NCI-H2107 treated with DMSO at 0.1 percent for 48 hours (cell line): ENCODE measurements at regions not wholly inside any gene's neighbourhood (a gene's known extent, or its start where the extent isn't known, plus 50 kb on each side); places are given as distances from the start of the nearest gene placed in this dataset.

Source experiments
- DNase-seq: peaks from one replicate; lab custom pipeline; 2025; ENCODE audit not compliant: unreplicated experiment; lab: John Stamatoyannopoulos, UW

DNA sequence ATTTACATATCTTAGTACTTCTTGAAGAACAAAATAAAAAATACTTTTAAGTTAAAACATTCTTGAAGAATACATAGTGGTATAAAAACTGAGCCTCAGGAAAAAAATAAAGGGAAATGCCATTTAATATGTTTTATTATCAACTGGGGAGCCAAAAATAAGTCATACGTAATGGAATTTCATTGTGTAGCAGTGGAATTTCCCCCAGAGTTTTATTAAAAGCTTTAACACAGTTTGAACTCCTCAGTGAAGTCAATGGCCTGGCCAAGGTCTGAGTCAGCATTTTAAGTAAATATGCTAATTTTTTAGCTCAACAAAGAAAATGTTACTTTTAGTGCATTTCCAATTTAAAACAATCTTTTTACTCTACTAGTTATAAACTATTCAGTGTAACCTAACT lies 350.1 kb upstream of the ATP2B1 start:
- DNase-seq: no peak

DNA sequence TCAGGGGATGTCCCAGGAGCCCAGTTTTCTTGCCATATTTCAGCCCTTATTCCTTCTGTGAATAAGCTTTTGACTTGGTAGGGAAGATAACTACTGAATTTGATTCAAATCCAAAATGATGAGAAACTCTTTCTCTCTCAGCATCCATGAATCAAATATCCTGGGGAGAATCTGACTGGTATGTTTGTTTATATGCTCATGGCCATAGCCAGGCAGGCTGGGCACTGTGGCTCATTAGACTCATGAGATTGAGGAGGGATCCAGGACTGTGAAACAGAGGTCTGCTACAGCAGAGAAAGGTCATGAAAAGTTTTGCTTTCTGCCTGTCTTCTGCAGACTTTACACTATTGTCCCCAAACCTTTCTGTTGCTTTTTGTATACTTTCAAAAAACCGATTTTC lies 346.4 kb upstream of the ATP2B1 start:
- DNase-seq: no peak

DNA sequence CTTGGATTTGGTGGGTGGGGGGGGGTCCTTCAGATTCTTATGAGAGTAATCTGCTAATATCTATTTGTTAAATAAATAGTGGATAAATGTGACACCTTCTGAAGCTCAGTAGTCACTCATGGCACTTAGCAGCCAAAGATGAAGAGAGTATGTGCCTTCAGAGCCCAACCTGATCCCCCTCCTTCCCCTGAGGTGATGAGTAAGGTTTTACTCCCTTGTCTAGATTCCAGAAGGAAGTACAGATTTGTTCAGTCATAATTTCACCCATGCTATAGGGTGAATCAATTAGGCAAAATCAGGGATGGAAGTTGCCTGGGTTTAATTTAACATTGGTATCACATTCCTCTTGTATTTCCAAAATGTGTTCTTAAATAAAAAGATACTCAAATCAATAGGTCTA lies 340.3 kb upstream of the ATP2B1 start:
- no peak for DNase-seq

DNA sequence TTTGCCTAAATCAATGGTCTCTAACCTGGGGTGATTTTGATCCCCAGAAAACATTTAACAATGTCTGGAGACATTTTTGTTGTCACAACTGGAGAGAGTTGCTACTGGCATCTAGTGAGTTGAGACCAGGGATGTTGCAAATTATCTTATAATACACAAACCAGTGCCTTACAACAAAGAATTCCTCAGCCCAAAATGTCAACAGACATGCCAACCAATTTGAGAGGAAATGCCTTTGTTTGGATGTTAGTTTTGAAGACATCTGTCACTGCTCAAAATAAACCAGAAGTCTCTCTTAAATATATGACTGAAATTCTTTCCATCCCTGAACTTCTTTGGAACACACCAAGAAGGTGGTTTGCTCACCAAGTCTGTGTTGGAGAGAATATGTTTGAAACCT lies 336.9 kb upstream of the ATP2B1 start:
- DNase-seq: no peak

DNA sequence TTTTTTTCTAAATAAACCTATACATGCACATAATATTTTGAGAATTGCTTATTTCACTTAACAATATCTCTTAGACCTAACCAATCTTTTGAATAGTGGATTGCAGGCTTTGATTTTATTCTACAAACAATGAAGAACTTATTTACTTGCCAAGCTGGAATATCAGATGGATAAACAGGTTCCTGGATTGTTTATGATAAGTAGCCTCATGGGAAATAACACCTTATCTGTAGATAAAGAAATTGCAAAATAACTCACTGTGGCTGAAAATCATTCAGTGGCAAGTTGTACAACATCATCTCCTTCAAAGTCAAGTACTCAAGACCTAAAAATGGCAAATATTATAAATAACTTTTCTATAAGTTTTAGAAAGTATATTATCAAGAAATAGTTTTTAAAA lies 335.4 kb upstream of the ATP2B1 start:
- no peak for DNase-seq

DNA sequence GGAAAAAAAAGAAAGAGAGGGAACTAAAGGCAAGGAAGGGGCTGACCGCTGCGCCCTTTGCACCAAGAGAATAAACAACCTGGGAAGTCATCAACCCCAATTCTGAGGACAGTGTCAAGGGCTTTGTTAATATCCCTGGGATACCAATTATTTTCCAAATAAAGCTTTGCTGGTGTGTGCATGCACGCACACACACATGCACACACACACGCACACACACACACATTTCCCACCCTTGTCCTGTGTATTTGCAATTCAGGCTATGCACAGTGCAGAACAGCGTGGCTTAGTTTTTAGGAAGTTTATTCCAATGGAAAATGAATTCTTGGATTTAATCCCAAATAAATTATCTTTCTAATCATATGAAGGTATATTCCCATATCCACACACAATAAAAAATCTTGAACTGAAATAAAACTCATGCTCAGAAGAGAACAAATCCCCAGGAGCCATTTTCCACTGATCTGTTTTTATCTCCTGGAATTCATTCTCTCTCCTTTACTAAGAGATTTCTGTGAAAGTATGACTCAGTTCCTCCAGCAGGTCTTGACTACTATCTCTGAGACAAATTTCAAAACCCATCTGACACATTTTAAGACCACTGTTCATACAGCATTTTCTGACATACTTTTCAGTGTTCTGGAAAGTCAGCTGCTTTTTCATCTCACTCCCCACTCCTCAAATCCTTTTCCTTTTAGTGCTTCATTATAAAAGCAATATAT lies 334.4 kb upstream of the ATP2B1 start:
- DNase-seq: no peak

DNA sequence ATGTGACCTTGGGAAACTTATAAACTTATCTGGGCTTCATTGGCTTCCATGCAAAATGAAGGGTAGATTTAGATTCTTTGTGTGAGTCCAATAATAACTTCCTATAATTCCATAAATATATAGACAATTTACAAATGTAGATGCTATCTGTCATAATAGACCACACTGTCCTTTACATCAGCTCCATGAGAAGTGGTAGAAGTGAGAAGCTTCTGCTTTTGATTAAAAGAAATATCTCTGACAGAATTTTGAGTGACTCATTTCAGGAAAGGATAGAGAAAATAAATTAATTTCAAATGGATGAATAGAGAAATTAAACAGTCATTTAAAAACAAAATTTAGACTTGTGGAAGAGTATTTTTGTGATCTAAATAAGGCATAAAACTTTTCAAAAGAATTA lies 329.7 kb upstream of the ATP2B1 start:
- no peak for DNase-seq

DNA sequence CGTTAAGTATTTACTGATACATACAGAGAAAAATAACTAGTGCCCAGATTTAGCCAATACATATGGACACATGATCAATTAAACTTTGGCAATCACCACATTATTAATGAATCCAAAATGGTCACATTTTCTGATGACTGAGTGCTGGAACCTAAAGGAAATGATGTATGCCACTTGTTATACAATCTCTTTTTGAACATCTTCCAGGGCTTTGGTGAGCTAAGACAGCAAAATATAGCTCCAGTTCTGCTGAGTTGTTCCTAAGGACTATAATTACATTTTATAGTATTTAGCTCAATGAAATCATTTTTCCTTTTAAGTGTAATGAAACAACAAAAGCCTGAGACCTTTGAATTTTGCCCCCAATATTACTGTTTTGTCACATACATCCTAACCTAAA lies 329.1 kb upstream of the ATP2B1 start:
- DNase-seq: no peak

DNA sequence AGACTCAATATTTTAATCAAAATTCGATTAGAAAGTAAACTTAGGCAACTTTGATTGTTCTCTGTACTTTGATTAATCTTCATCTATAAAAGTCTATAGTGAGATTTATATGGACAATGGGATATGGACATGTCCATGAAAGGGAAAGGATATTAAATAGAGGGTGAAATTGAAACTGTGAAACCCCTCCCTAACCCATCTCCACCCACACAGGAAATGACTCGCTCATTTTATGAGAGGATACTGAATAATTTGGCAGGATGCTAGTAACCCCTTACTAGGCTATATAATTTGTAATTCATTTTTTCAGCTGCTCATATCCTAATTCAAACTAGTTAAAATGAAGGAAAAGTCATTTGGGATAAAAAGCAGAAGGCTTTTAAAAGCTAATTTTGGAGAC lies 328.0 kb upstream of the ATP2B1 start:
- DNase-seq: no peak

DNA sequence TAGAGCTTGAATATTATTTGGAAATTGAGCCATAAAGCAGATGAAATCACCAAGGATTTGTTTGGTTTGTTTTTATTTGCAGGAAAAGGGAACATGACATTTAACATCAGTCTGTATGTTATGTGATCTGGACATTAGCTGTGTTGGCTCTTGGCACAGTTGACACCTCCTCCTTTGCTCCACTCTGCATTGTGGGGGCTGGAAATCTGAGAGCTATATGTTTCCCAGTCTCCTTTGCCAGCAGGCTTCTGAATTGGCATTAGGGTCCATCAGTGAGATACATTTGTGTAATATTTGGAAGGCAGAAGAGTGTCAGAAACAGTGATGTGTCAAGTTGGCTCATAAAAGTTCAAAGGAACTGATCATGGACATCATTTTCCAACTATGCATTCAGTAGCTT lies 322.1 kb upstream of the ATP2B1 start:
- no peak for DNase-seq

DNA sequence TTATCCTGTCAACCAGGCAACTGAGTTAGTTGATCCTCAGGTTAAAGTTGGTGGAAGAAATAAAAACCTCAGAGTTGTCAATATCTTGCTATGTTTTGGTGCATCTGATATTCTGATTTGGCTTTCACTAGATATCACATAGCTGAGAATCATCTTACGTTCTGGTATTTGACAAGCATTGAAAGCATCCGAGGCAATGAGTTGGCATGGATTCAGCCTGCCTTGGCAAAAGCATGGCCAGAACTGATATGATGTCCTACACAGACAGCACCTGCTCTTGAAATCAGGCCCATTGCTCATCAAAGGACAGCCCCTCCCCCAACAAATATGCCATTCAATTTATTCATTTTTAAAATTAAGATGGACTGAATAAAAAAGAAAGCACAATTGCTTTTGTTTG lies 320.7 kb upstream of the ATP2B1 start:
- DNase-seq: no peak

DNA sequence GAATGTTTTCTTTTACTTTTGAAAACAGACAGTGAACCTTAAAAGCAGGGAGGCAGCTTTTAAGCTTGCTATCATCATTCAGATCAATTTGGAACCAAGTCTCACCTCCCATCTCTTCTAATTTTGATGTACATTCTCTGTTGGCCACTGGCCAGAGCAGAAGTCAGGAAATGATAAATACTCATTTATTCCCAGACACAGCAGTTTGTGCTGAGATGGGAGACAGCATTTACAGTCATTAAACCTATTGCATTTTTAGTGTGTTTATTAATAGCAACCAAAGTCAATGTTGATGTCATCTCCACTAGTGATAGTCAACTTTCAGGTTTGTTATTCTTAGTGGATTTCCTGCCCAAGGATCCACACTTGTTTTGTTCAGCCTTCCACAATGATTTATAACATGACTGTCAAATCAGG lies 320.0 kb upstream of the ATP2B1 start:
- DNase-seq: no peak

DNA sequence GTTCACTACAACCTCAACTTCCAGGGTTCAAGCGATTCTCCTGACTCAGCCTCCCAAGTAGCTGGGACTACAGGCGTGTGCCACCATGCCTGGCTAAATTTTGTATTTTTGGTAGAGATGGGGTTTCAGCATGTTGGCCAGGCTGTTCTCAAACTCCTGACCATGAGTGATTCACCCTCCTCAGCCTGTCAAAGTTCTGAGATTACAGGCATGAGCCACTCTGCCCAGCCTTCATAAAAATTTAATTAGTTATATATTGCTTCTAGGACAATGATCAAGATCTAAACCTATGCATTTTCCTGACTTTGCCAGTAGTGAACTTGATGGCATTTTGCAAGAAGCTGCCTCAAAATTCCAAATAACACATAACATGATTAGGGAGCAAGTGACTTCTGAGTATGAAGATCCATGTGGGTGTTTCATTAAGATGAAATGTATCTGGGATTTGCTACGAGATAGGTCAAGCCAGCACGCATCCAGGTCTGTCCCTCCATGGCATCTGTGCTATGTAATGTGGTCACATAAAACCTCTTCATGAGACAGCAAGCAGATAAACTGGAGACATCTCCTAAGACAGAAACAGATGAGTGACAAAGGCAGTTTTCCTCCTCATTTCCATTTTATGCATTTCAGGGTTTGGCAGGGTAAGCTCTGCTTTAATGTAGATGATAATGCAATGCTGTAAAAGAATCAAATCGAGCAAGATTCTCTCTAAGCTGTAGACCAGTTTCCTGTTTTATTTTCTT lies 319.4 kb upstream of the ATP2B1 start:
- DNase-seq: no peak

DNA sequence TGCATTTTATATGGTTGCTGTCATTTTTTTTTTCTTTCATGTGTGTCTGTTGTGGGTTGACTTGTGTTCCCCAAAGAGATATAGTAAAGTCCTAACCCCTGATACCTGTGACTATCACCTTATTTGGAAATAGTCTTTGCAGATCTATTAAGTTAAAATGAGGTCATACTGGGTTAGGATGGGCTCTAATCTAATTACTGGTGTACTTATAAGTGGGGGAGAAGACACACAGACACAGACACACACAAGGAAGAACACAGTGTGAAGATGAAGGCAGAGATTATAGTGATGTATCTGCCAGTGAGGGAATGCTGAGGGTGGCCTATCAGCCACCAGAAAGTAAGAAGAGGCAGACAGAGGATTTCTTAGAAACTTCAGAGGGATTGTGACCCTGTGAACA lies 318.4 kb upstream of the ATP2B1 start:
- no peak for DNase-seq

DNA sequence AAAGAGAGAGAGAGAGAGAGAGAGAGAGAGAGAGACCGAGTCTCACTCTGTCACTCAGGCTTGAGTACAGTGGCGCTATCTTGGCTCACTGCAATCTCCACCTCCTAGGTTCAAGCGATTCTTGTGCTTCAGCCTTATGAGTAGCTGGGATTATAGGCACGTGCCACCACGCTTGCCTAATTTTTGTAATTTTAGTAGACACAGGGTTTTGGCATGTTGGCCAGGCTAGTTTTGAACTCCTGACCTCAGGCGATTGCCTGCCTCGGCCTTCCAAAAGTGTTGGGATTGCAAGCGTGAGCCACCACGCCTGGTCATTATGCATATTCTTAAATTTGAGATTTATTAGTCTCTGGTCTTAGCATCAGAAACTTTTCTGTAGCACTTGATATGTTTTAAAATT lies 317.9 kb upstream of the ATP2B1 start:
- DNase-seq: no peak

DNA sequence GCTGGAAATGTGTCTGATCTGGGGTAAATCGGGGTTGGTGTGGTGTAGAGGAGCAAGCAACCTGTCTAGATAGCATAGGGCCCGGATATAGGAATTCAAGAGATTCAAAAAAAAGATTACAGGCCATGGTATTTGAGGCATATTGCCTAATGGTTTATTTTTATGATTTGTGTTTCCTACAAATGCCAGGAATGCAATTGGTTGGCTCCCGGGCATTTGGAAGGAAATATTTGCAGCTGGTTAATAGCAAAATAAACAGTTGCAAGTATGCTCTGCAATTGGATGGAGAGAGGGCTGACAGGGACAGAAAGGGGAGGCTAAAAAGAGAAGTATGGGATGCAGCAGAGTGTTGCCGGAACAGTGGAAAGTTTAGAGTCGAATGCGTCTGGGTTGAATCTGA lies 315.6 kb upstream of the ATP2B1 start:
- DNase-seq: no peak

DNA sequence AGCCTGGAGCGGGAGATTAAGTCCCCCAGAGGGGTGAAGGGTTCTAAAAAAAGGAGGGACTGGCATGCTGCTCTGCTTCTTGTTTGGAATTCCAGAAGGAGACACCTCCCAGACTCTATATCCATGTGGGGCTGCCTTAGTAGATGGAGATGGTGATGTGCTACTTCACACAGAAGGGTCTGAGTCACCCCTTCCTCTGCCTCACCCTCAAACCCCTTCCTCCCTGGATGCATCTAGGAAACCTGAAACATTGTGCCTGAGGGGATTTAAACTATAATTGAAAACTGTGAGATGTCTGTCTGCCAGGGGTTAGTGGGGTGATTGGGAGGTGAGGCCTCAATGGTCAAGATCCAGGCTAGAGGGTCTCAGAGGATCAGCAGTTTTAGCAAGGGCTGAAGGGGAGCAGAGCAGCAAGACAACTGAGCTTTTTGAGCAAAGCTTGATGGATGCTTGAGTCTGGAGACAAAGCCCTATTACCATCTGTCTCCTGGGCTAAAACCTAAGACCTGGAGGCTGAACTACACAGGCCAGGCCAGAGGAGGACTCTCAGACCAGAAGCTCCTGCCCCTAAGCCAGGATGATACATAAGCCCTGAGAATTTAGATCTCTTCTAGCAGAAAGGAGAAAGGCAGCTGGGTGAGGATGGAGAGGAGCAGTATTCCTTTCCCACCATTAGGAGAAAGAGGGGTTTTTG lies 314.7 kb upstream of the ATP2B1 start:
- DNase-seq: no peak

DNA sequence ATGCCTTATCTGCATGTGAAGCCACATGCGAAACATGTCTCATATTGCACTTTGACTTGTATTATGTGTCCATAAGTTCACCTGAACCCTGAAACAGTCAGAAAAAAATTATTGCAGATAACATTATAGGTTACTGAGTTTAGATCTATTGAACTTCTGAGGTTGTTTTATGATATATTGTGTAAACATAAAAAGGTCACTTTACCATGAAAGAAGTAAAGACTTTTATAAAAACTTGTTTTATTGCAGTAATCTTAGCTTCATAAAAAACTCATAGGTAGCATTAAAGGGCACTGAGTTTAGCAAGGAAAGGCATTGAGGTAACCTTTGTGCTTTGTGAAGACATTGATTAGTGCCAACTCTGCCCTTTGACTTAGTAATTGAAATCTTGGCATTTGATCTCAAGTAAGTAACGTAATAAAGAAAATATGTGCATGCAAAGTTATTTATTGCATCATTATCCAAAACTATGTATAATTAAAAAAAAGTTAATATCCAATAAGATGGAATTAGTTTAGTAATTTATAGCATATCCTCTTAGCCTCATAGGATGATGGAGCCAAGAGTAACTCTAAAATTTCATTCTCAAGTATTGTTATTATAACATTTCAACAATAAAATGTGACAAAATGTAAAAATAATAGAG lies 313.3 kb upstream of the ATP2B1 start:
- DNase-seq: no peak

DNA sequence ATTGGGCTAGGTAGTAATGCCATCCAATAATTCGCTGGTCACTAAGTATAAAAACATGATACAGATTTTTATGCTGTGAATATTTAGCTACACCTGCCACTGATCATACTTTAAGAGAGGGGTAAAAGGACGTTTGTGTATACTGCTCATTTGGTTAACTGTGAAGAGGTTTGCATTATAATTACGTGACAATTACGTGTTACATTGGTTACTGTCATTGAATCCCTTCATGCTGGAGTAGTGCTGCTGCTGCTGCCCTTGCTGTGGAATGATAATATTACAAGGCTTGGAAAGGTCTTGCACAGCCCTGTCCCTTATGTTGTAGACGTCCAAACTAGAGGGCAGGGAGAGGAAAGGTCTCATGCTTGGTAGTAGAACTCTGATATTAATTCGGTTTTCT lies 312.2 kb upstream of the ATP2B1 start:
- DNase-seq: no peak

DNA sequence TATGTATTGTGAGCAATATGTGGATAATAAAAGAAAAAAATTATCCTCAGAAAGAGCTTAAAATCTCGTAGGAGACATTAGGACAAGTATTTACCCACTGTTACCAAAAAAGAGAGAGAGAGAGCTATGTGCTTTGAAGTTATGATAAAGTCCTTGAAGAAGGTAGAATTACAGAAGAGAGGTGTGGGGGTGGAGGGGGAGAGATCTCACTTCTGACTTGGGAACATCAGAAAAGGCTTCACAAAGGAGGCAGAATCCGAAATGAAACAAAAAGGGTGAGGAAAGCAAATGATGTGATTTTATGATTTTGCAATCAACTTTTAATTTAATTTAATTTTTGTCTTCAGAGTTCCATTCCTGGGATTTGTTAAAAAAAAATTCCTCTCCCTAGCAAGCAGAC lies 311.8 kb upstream of the ATP2B1 start:
- DNase-seq: no peak

DNA sequence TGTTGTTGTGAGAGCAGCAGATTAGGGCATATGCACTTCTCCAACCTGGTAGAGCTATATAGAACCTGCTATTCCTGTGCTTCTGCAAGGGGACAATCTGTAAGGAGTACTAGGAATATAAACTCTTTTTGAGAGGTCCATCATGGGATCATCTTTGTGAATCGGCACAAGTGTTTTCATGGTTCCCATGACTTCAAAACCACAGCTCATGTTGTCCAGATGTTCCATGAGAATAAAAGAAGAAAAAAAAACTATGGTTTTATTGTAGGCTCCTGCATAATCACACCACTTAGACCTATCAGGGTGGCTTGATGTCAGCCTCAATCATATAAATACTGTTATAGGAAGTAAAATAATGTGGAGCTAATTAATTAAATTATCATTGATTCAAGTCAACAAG lies 311.4 kb upstream of the ATP2B1 start:
- no peak for DNase-seq

DNA sequence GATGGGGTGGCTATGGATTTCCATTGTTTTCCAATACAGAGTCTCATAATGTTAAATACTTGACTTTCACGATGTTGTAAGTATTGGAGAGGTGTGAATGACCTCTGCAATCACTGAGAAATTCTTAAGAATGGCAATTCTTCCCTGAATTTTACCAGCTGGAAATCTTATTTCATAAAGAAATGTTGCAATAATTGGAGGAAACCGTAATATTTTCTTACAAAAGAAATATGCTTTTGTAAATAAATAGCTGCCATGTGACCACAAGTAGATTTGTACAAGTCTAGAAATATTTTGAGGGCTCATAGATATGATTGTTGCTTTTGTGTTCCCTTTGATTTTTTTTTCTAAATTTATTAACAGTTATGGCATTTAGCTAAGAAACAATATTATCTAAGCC lies 308.7 kb upstream of the ATP2B1 start:
- DNase-seq: no peak
